Right renal pelvis (tissue), 4 donors: ENCODE measurements at regions not wholly inside any gene's neighbourhood (a gene's known extent, or its start where the extent isn't known, plus 50 kb on each side); places are given as distances from the start of the nearest gene placed in this dataset.

ENCODE experiments used
- DNase-seq, 4 donors: peaks; one replicate each; pipeline ENCODE4 v3.0.0-alpha.2; 2013; ENCODE audit warnings: low read depth in 4 of 4, low spot score in 3 of 4, missing footprints in 1 of 4

DNA sequence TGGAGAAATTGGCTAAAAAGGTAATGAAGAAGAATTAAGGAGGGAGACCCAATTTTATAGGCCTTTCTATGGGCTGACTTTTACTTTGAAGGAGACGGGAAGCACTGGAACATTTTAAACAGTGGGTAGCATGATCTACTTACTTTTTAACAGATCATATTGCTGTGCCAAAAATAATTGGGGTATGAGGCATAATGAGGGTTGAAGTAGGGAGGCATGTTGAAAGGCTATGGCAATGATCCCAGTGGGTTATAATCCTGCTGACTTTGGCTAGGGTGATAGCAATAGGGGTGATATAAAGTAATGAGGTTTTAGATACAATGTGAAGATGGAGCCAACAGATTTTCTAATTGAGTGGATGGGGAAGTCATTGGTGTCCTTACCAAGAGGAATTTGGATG, 73.2 kb downstream of the GPR37 start:
- DNase-seq: no peak

DNA sequence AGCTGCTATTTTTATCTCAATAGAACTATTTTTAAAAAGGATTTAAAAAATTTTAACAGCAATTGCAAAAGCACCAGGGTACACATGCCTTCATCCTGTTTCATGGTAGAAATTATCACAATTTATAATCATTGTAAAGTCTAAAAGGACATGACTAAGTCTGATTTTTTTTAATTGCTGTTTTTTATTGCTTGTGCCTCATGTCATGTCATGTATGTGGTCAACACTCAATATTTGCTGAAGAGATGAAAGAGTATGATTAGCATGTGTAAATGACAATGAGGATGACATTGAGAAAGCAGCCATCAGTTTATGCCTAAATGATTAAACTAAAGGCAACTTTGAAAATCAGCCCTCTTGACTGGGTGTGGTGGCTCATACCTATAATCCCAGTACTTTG, 74.8 kb downstream of the GPR37 start:
- DNase-seq: no peak

DNA sequence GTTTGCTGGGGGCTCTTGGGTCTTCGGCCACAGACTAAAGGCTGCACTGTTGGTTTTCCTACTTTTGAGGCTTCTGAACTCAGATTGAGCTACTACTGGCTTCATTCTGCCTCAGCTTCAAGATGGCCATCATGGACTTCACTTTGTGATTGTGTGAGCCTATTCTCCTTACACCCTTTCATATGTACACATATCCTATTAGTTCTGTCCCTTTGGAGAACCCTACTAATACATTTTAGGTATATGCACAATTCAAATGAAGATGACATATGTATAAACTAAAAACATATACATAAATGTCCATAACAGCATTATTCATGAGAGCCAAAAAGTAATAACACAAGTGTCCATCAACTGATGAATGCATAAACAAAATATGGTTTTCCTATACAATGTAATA, 75.7 kb downstream of the GPR37 start:
- DNase-seq: no peak

DNA sequence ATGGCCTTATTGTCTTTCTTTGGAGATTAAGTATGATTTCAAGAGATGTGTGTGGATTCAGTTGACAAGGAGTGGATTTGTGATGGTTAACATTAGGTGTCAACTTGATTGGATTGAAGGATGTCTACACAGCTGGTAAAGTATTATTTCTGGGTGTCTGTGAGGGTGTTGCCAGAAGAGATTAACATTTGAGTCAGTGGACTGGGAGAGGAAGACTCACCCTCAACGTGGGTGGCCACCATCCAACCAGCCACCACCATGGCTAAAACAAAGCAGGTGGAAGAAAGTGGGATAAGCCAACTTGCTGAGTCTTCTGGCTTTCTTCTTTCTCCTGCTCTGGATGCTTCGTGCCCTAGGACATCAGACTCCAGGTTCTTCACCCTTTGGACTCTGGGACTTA, 76.1 kb downstream of the GPR37 start:
- DNase-seq: no peak

DNA sequence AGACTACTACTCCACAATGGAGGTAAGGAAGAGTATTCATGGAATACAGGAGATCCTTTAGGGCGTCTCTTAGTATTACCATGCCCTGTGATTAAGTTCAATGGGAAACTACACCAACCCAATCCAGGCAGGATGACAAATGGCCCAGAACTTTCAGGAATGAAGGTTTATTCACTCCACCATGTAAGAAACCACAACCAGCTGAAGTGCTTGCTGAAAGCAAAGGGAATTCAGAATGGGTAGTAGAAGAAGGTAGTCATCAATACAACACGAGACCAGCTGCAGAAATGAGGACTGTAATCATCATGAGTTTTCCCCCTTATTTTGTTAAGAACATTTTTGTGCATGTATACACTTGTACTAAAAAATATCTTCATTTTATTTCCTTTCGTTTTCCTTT, 76.6 kb downstream of the GPR37 start:
- DNase-seq: no peak

DNA sequence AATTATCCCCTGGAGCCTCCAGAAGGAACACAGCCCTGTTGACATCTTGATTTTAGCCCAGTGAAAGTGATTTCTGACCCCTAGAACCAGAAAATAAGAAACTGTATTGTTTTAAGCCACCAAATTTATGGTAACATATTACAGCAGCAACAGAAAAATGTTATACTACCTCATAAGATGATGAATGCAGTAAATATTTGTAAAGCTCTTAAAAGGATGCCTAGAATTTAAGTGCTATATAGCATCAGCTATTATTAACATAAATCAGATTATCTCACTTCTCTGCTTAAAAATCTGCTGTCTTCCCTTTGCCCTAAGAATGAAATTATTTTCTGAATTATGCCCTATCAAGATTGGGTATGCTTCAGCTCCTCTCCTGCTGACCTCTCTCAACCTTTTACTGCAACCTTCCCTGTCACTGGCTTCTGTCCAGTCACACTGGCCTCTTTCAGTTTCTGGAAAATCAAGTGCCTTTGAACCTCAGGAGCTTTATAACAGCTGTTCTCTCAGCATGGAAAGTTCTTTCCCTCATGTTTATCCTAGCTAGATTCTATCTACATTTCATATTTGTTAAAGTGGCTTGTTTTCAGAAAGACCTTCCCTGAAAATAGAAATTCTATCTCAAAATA, 78.9 kb downstream of the GPR37 start:
- DNase-seq: no peak

DNA sequence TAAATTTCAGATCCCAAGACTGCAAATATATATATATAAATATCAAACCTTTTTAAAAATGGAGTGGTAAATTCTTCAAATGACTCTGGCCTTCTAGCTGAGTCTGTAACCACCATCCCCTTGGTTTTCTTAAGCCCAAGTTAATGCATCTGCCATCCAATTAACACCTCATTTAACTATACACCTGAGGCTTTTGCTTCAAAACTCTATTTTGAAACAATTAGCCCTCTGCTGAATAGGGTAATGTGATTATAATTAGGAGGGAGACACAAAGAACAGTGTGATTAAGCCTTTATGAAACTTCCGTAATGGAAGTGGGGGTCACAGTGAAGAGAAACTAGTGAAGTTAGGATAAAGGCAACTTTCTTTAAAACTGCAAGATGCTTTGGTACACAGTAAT, 83.6 kb downstream of the GPR37 start:
- DNase-seq: no peak

DNA sequence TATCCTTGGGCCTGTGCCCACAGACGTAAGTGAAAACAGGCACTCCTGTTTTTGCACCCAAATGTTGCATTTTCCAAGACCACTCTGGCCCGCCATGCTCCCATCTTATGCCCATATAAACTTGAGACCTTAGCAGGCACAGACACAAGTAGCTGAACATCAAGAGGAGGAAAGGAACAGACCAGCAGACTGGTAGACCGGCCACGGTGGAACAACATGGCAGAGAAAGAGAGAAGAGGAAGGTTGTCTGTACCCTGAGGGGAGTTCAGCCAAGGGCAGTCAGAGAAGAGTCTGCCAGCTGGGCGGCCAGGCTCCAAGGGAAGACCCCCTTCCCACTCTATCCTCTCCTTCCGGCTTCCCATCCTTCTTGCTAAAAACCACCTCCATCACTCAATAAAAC, 85.3 kb downstream of the GPR37 start:
- no peak for DNase-seq

DNA sequence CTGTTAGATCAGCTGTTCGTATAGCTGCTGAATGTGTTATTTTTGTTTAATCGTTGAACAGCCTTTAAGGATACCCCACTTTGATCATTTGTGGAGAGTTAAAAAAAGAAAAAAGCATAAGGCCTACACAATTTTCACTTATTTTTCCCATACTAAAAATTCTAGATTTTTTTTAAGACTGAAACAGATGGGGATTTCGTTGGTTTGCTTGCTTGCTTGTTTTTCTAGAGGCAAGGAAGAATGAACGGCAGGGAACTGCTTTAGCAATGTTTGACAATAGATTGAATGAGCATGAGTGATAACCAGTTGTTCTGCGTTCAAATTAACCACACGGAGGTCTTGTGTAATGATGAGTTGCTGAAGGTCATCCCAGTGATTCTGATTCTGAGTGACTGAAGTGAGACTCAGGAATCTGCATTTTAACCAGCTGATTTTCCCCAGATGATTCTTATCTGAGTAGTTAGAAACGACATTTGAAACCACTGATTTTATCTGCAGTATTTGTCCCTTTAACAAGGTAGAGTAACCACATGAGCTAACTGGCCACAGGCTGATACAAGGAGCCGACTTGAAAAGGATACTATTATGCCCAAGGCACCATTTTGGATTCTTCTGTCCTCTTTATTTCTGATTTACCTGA, 85.9 kb downstream of the GPR37 start:
- no peak for DNase-seq

DNA sequence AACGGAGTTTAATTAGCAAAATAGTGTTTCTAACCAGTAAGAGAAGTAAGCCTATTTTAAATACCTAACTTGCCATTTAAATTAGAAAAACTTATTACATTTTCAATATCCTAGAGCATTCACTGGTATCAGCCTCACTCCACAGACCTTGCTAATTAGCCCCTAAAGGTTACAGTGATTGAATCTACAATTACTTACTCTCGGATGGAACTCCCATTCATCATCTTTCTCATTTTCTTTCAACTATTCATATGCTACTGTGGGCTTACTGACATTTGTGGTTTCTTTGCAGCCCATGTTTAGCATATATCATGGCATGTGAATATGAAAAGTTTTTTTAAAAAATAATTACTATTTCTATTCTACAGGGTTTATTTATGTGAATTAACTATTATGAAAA, 86.4 kb downstream of the GPR37 start:
- no peak for DNase-seq

DNA sequence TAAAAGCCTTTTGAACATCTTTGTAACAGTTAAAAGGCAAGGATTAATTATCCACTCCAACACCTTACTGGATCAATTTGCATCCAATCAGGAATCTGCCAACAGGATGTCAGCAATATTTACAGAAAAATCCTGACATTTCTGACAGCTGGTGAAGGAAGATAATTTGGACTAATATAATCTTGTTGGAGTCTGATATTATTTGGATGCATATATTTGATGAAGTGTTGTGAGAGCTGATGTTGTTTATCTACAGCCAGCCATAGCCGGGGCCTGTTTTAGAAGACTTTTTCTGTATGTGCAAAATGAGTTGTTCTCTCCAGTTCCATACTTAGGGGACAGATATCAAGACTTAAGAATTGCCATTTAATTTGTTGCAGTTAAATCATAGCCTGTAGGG, 91.1 kb downstream of the GPR37 start:
- no peak for DNase-seq

DNA sequence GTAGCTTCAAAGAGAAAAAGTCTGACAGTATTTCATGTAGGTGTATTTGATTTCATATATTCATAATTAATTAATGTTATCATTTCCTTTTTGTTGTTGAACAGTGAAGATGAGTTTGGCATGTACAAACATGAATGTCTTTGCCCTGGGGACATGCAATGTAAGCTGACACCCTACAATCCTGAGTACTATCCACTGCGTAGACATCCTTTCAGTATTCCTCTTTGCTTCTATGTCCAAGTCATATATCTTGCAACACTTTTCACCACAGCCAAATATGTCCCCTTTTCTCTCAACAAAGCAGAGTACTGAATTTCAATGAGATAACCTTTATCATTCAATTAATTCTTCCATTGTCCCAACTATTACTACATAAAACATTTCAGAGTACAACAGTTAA, 93.6 kb downstream of the GPR37 start:
- no peak for DNase-seq

DNA sequence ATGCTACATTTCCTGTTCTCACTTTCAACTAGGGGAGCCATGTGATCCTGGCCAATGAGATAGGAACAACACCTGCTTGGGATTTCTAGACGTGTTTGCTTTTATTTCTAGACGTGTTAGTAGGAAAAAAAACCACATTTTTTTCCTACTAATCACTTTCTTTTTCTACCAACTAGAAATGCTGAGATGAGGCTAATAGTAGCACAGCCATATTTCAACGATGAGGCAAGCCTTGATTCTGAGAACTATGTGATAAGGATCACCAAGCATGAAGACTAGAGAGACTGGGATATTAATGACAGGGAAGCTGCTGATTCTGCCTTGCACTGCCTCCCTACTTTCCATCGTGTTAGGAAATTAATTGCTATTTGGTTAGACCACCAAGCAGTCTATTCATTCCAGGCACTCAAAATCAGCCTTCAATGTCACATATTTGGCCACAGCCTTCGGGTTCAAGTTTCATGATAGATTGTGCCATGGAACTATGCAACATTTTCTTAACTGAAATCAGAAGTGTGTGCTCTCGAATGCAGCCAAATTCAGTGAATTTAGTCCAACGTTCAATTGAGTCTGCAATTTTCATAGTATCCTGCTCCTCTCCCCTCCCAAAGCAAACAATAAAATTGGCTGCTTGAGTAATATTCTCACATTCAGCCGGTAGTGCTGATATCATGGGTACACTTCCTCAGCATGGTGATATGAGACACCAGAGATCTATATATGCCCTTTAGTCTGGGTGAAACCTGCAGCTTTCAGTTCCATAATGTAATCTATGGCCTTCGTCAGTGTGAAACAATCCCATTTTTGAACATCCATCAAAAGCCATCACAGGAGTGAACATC, 98.1 kb downstream of the GPR37 start:
- no peak for DNase-seq

DNA sequence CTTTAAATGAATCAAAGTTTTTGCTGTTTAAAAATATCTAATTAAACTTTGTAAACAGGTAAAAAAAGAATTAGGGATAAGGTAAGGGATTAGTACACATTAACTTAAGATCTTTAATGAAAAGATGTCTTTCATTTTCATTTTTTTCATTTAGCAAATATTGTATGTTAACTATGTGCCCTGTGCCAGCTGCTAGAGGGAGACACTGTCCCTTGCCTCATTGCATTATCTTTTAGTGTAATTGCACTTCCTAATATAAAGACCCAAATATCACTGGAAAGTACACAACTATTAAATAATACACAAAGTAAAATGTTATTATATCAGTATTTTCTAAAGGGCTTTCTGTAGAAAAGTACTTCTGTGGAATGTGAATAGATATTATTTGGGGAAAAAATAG, 102.7 kb downstream of the GPR37 start:
- no peak for DNase-seq

DNA sequence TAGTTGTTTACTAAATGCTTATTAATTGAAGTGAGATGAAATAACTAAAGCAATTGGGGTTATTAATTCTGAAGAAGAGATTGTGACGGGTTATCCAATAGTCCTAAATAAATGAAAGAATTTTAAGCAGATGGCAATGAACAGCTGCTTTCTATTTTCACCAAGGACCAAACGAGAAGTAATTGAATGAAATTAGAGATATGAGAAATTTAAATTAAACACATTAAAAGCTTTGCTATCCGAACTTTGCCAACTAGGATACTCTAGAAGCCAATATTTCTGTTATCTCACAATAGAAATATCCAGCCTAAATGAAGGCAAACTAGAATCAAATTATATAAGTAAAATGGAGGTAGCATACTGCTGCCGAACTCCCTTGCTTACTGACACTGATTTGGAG, 103.2 kb downstream of the GPR37 start:
- DNase-seq: no peak

DNA sequence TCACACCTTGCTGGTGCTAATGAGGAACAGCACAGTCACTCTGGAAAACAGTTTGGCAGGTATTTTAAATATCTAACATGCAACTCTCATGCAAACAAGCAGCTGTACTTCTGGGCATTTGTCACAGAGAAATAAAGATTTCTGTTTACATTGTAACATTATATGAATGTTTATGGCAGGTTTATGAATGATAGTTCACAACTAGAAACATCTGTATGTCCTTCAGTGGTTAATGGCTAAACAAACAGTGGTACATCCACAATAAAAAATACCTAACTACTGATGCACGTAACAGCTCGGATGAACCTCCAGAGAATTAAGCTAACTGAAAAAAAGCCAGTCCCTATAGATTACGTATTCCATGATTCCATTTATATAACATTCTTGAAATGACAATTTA, 109.6 kb downstream of the GPR37 start:
- DNase-seq: no peak

DNA sequence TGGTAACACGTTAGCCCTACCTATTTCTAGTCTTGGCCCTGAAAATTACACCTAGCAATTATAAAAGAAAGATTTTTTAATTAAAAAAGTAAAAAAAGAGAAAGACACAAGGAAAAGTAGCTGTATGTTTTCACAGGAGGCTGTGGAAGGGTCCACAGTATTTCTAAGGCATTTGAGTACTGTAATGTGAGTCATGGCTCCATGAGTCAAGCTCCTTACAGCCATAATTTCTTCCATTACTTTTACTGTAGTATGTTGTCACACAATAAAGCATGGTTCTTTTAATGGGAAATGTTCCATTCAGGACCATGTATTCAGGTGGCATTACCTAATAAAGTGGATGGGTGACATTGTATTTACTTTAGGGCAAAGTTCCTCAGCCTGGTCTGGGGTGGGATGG, 113.4 kb downstream of the GPR37 start:
- no peak for DNase-seq

DNA sequence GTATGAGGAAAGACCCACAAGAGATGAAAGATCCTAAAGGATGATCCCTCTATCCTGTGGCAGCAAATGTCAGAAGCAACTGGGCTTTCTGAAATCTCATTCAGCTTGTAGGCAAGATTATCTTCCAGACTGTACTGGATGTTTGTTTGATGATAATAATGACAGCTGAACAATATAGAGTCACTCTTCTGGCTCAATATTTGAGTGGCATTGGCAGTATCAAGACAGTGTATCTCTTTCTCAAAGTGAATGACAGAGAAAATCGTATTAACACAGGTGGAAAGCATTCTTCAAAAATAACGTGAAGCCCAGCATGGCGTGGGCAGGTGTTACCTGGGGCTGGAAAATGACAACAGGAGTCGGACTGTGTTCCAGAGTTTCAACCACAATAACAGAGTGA, 114.5 kb downstream of the GPR37 start:
- no peak for DNase-seq

DNA sequence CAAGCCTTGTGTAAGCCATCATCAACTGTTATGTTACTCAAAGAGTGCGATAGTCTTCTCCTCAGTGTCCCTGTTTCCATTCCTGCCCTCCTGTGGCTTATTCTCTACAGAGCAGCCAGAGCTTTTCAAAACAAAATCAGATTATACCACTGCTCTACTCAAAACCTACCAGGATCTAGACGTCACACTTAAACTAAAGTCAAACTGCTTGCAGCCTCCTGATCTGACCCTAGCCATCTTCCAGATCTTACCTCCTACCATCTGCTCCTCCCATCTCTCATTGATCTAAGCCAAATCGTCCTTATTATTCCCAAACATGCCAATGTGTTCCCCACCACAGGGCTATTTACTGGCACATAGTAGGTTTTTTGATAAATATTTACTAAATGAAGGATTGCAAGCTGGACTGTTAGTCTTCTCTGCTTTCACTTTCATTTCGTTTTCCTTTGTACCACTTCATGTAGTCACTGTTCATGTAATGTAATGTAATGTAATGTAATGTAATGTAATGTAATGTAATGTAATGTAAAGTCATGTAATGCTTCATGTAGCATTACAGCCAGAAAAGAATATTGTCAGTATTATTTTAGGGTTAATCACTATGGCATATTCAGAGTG, 116.1 kb downstream of the GPR37 start:
- DNase-seq: no peak

DNA sequence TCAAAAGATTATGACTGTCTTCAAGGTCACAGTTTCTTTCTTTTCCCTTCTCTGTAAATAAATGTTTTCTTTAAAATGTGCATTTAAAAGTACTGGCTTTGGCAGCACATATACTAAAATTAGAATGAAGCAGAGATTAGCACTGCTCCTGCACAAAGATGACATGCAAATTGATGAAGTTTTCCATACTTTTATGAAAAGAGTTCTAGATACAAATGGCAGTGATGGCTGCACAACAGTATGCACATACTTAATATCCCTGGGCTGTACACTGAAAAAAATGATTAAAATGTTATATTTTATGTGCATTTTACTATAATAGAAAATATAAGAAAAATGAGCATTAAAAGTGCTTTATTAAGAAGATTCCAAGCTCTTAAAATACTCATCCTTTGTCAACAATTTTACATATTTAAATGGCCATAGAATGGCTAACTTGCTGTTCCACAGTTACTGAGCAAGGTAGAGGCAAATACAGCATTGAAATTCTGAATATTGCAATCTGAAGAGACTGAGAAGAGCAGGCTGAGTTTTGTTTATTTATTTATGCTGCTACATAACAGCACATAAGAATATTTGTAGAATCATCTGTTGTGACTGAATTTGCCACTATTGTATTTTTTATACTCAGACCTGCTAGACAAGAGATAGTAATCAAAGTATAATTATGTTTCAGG, 117.8 kb downstream of the GPR37 start:
- no peak for DNase-seq

DNA sequence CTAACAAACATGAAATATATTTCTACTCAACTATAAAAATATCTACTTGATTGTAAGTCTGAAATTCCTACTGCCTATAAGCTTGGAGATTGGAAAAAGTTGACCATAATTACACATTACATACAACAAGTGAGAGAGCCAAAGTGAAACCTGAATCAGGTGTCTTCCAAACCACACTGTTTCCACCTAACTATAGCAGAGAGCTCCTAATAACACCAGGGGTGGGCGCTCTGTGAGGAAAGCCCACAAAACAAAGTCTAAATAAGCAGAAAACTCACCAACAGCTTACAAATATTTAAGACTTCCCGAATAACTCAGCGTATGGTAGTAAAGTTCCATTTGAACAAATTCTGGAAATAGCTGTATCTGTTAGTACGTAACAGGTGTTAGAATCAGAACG, 119.9 kb downstream of the GPR37 start:
- DNase-seq: no peak
